ENCODE measurements at regions not wholly inside any gene's neighbourhood (a gene's known extent, or its start where the extent isn't known, plus 50 kb on each side); places are given as distances from the start of the nearest gene placed in this dataset.

DNA sequence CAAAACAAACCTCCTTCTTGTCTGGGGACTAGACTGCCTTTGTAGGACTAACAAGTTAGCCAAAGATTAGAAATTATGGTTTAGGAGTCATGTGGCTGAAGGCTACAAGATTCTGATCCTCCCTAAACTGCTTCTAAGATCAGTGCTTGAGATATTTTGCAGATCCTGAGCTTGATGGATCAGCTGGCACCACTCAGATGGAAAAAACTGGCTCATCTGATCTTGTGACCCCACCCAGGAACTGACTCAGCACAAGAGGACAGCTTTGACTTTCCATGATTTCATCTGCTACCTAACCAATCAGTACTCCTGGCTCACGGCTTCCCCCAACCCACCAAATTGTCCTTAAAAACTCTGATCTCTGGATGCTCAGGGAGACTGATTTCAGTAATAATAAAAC is 271.5 kb upstream of the TAC1 start:
- TF ChIP-seq, protein P1, sequence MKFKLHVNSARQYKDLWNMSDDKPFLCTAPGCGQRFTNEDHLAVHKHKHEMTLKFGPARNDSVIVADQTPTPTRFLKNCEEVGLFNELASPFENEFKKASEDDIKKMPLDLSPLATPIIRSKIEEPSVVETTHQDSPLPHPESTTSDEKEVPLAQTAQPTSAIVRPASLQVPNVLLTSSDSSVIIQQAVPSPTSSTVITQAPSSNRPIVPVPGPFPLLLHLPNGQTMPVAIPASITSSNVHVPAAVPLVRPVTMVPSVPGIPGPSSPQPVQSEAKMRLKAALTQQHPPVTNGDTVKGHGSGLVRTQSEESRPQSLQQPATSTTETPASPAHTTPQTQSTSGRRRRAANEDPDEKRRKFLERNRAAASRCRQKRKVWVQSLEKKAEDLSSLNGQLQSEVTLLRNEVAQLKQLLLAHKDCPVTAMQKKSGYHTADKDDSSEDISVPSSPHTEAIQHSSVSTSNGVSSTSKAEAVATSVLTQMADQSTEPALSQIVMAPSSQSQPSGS (CRISPR knock-in tag; IDR thresholded peaks at IDR 0.05) = no peak
- TF ChIP-seq MTF2 (CRISPR knock-in tag; IDR thresholded peaks at IDR 0.05; ENCODE audit: borderline replicate concordance) = no peak
- TF ChIP-seq, protein P2, sequence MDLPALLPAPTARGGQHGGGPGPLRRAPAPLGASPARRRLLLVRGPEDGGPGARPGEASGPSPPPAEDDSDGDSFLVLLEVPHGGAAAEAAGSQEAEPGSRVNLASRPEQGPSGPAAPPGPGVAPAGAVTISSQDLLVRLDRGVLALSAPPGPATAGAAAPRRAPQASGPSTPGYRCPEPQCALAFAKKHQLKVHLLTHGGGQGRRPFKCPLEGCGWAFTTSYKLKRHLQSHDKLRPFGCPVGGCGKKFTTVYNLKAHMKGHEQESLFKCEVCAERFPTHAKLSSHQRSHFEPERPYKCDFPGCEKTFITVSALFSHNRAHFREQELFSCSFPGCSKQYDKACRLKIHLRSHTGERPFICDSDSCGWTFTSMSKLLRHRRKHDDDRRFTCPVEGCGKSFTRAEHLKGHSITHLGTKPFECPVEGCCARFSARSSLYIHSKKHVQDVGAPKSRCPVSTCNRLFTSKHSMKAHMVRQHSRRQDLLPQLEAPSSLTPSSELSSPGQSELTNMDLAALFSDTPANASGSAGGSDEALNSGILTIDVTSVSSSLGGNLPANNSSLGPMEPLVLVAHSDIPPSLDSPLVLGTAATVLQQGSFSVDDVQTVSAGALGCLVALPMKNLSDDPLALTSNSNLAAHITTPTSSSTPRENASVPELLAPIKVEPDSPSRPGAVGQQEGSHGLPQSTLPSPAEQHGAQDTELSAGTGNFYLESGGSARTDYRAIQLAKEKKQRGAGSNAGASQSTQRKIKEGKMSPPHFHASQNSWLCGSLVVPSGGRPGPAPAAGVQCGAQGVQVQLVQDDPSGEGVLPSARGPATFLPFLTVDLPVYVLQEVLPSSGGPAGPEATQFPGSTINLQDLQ (CRISPR knock-in tag; IDR thresholded peaks at IDR 0.05) = no peak

Measured in HepG2 (cell line).